Nephron (organoid): ENCODE measurements at regions not wholly inside any gene's neighbourhood (a gene's known extent, or its start where the extent isn't known, plus 50 kb on each side); places are given as distances from the start of the nearest gene placed in this dataset.

Experiments
- H3K27ac Mint-ChIP-seq, 3 experiments: 2 replicates each; pipeline ENCODE4 v1.8.0; 2020; ENCODE audit warnings: mixed read lengths in 3 of 3, mild to moderate bottlenecking in 2 of 3, moderate library complexity in 1 of 3
- H3K27me3 Mint-ChIP-seq: 2 replicates; pipeline ENCODE4 v1.8.0; 2021; ENCODE audit warnings: low read depth, mild to moderate bottlenecking, moderate library complexity, mixed read lengths
- H3K36me3 Mint-ChIP-seq: 2 replicates; pipeline ENCODE4 v1.8.0; 2020; ENCODE audit warnings: low read depth, mixed read lengths
- H3K4me1 Mint-ChIP-seq: 2 replicates; pipeline ENCODE4 v1.8.0; 2020; ENCODE audit warnings: mixed read lengths
- H3K4me3 Mint-ChIP-seq, 3 experiments: 2 replicates each; pipeline ENCODE4 v1.8.0; 2020; ENCODE audit warnings: mild to moderate bottlenecking in 3 of 3, mixed read lengths in 3 of 3, moderate library complexity in 2 of 3
- H3K9me3 Mint-ChIP-seq: 2 replicates; pipeline ENCODE4 v1.8.0; 2020; ENCODE audit warnings: mixed read lengths
- TF ChIP-seq, protein P1 (sequence below), 3 experiments: fragments of 200-600 bp; sonication (generic); IDR thresholded peaks; one replicate each; pipeline ENCODE4 v1.5.0; 2021; ENCODE audit warnings: antibody characterized with exemption in 3 of 3; ENCODE audit not compliant: unreplicated experiment in 3 of 3

DNA sequence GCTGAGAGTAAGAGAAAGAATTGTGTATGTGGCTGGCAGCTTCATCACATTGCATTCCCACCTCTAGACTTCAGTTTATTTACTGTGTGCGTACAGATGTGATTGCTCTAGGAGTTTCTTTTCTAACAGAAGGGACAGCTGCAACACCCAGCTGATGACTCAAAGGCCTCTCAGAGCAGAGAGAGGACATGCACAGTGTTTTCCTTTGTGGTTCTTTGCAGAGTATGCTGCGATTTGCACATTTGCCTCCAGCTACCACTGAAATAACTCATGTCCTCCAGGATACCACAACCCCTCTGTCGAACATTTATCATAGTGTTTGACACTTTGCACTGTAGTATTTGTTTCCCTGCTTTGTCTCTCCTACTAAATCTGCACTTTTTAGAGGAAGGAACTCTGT lies 294.1 kb downstream of the STIM2 start:
- peaks cover 27% of the 10 kb centered on the region for H3K4me1 Mint-ChIP-seq
- H3K9me3 Mint-ChIP-seq = no peaks in the 10 kb centered on the region
- H3K27me3 Mint-ChIP-seq = no peaks in the 10 kb centered on the region
- no peak overlapping the region for H3K4me3 Mint-ChIP-seq
- no peaks in the 10 kb centered on the region for H3K36me3 Mint-ChIP-seq
- TF ChIP-seq, protein P1, sequence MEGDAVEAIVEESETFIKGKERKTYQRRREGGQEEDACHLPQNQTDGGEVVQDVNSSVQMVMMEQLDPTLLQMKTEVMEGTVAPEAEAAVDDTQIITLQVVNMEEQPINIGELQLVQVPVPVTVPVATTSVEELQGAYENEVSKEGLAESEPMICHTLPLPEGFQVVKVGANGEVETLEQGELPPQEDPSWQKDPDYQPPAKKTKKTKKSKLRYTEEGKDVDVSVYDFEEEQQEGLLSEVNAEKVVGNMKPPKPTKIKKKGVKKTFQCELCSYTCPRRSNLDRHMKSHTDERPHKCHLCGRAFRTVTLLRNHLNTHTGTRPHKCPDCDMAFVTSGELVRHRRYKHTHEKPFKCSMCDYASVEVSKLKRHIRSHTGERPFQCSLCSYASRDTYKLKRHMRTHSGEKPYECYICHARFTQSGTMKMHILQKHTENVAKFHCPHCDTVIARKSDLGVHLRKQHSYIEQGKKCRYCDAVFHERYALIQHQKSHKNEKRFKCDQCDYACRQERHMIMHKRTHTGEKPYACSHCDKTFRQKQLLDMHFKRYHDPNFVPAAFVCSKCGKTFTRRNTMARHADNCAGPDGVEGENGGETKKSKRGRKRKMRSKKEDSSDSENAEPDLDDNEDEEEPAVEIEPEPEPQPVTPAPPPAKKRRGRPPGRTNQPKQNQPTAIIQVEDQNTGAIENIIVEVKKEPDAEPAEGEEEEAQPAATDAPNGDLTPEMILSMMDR (IDR thresholded peaks at IDR 0.05; ENCODE audit: unreplicated experiment in 3 of 3) = no peak
- peak overlapping the region; percentile 11 to 29 (median 21) for H3K27ac Mint-ChIP-seq

DNA sequence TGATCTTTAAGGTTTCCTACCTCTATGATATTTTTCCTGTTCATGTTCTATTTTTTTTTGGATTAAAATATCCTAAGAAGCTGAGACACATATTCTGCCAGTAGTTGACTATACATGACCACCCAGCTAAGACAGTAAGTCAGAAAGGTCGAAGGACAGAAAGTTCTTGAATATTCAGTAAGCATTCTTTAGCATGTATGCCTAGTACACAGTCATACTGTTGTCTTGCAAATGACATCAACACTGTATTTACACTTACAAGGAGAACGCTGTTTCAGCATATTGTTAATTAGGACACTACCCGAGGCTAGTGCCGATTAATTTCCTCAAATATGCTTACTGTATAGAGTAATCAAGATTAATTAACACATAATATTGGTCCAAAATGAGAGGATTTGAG lies 300.6 kb downstream of the STIM2 start:
- Mint-ChIP-seq H3K9me3 (peaks cover 2% of the 10 kb centered on the region), H3K4me1 (no peaks in the 10 kb centered on the region), H3K27ac (no peak overlapping the region), H3K36me3 (no peaks in the 10 kb centered on the region), H3K4me3 (no peak overlapping the region), H3K27me3 (peaks cover 3% of the 10 kb centered on the region)
- TF ChIP-seq, protein P1 (IDR thresholded peaks at IDR 0.05; ENCODE audit: unreplicated experiment in 3 of 3) = no peak

DNA sequence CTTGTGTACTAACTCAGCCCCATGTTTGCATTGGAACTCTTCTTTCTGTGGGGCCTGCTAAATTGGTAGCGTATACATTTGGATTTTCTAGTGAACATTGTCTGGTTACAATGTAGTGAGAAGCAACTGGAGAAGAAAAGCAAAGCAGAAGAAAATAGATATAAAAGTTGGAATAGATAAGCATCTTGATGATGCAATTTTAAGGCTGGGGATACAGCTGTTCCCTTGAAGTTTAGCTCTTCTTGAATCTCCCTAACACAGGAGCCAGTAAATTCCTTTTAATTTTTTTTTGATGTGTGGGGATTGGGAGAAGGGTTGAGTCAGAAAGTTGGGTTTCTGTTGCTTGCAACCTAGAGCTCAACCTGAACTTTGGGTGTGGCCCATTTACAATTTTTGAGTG lies 308.1 kb downstream of the STIM2 start:
- Mint-ChIP-seq H3K4me3 (no peak overlapping the region), H3K27ac (no peak overlapping the region), H3K27me3 (peaks cover 7% of the 10 kb centered on the region), H3K36me3 (no peaks in the 10 kb centered on the region), H3K9me3 (peaks cover 2% of the 10 kb centered on the region), H3K4me1 (no peaks in the 10 kb centered on the region)
- TF ChIP-seq, protein P1 (IDR thresholded peaks at IDR 0.05; ENCODE audit: unreplicated experiment in 3 of 3) = no peak

DNA sequence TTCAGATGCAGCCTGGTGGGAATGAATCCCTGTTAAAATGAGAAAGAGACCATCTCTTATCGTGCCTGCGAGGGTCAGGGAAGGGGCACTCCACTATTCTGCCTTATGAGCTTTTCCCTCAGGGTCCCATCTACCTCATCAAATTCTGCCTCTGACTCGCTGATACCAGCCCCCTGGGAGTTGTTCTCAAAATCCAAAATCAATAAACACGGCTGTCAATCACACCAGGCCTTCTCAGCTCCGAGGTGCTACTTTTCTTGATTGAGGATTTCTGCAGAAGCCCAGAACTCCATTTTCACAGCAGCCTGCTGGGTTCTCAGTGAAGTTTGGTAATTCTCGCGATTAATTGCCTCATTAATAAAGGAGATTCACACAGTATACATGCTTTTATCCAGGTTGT lies 312.6 kb downstream of the STIM2 start:
- Mint-ChIP-seq H3K4me3 (no peak overlapping the region), H3K36me3 (no peaks in the 10 kb centered on the region), H3K9me3 (peaks cover 2% of the 10 kb centered on the region), H3K27ac (no peak overlapping the region), H3K27me3 (peaks cover 9% of the 10 kb centered on the region), H3K4me1 (no peaks in the 10 kb centered on the region)
- TF ChIP-seq, protein P1 (IDR thresholded peaks at IDR 0.05; ENCODE audit: unreplicated experiment in 3 of 3) = no peak

DNA sequence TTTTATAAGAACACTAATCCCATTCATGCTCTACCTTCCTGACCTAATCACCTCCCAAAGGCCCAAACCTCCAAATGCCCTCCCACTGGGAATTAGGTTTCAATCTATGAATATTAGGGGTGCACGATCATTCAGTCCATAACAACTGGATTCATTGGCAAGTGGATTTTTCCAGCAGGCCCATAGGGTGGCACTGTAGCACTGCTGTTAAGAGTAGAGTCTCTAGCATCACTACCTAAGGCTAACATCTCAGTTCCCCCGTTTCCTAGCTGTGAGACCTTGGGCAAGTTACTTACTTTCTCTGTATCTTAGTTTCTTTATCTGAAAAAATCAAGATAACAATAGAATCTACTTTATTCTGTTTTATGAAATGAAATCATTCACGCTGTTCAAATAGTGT lies 315.8 kb downstream of the STIM2 start:
- TF ChIP-seq, protein P1 (IDR thresholded peaks at IDR 0.05; ENCODE audit: unreplicated experiment in 3 of 3) = peak; percentile 32 to 53 (median 47)
- no peak overlapping the region for H3K27ac Mint-ChIP-seq
- H3K9me3 Mint-ChIP-seq = no peaks in the 10 kb centered on the region
- H3K4me3 Mint-ChIP-seq = no peak overlapping the region
- H3K27me3 Mint-ChIP-seq = peaks cover 5% of the 10 kb centered on the region
- H3K4me1 Mint-ChIP-seq = no peaks in the 10 kb centered on the region
- H3K36me3 Mint-ChIP-seq = no peaks in the 10 kb centered on the region

DNA sequence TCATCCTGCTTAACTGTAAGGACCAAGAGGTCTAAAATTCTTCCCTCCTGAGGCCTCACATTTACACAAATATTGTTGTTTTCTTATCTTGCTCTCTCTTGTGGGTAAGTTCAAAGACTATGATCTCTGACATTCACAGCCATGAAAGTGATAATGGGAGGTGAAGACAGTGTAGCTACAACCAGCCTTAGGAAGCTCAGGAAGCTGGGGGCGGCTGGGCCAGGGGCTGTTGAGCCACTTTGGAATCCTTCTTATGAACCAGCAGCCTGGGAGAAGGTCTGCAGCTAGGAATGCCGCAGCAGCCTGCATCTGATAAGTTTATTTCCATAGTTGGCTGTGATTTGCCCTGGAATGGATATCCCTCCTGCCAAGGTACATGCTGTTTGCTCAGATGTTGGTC lies 316.2 kb downstream of the STIM2 start:
- Mint-ChIP-seq H3K4me1 (peaks cover 4% of the 10 kb centered on the region), H3K36me3 (no peaks in the 10 kb centered on the region), H3K27me3 (peaks cover 5% of the 10 kb centered on the region), H3K9me3 (no peaks in the 10 kb centered on the region), H3K4me3 (no peak overlapping the region), H3K27ac (no peak overlapping the region)
- TF ChIP-seq, protein P1 (IDR thresholded peaks at IDR 0.05; ENCODE audit: unreplicated experiment in 3 of 3) = no peak
